ENCODE measurements at regions not wholly inside any gene's neighbourhood (a gene's known extent, or its start where the extent isn't known, plus 50 kb on each side); places are given as distances from the start of the nearest gene placed in this dataset.

DNA sequence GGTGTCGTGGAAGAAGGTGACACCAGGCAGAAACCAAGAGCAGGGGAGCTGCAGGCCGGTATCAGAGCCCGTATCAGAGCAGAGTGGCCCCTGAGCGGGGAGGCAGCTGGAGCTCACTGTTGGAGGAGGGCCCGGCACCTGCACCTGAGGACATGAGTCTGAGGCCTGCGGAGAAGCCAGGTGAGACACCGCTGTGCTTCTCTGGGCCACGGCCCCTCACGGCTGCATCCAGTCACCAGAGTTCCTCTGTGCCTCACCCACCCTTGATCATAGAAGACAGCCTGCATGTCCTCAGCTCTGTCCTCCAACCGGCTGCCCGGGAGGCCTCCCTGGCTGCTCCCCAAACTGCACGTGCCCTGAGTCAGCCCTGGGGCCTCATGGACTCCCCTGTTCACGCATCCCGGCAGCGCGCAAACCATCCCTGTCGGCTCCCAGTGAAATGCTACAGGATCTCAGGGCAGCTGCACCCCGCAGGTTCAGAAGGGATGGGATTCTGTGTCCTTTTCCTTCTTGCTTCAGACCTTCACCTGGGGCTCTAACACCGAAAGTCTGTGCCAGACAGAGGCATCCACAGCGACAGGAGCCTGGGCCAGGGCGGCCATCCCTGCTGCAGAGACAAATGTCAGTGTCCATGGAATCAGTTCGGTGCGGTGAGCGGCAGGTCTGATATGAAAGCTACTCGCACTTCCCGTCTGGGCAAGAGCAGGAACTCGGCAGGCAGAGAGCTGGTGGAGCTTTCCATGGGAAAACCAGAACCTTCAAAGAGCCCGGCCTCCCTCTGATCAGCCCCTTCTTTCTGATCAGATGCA, 111.9 kb upstream of the FAM20C start:
- Histone ChIP-seq H3K36me3 (ENCODE audit: control insufficient read depth in 1 of 2, insufficient read depth in 2 of 2, low read length in 1 of 2) (no peaks in the 10 kb centered on the region), H3K4me1 (ENCODE audit: control insufficient read depth in 1 of 2, insufficient read depth in 2 of 2, low read length in 2 of 2) (no peaks in the 10 kb centered on the region), H3K27ac (ENCODE audit: low read depth in 1 of 2, low read length in 2 of 2) (no peak overlapping the region), H3K4me3 (ENCODE audit: low read length in 2 of 2) (no peak overlapping the region), H3K9me3 (ENCODE audit: control insufficient read depth, low read length) (no peaks in the 10 kb centered on the region), H3K27me3 (ENCODE audit: control insufficient read depth in 1 of 2, insufficient read depth in 2 of 2, low read length in 1 of 2) (no peaks in the 10 kb centered on the region)
- intact Hi-C loops (cut with DNase I): no loop called here
- DNase-seq: peak; percentile 40 to 74
- ATAC-seq (ENCODE audit: low FRiP score): no peak
- WGBS, 2 donors: 95 to 98% methylated on average over 28 of the region's 28 CpGs

DNA sequence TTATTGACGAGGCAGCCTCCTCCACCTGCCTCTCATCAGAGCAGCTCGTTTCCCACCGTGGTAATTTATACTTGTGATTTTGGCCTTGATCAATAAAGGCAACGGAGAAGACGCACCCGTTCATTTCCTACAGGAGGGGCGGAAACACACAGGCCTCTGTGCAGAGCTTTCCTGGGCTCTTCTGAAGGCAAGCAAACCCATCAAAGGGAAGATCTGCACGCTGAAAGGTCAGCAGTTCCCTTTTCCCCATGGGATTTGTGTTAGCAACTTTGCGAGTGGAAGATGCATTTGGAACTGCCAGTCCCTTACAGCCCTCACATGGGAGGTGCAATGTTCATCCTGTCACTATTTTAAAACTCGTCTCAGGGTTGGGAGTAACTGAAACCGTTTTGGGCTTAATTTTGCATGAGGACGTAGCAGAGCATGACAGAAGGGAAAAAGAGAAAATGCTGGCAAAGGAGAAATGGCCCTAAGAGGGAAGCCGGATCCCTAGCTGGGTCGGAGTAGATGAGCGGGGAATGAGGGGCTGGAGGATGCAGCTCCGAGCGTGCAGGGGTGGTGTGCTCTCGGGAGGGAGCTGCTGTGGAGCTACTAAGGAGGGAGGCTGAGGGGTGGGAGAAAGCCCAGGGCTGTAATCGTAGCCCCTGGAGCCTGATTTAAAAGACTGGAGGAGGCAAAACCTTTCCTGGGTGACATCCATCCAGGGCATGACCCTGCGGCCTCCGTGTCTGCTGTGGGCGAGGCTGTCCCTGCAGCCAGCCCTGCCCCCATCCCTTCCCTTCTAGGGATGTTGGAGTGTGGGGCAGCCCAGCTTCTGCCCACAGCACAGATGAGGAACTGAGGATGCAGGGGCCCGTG, 111.1 kb upstream of the FAM20C start:
- Histone ChIP-seq H3K27ac (ENCODE audit: low read depth in 1 of 2, low read length in 2 of 2) (no peak overlapping the region), H3K9me3 (ENCODE audit: control insufficient read depth, low read length) (no peaks in the 10 kb centered on the region), H3K36me3 (ENCODE audit: control insufficient read depth in 1 of 2, insufficient read depth in 2 of 2, low read length in 1 of 2) (no peaks in the 10 kb centered on the region), H3K4me3 (ENCODE audit: low read length in 2 of 2) (no peak overlapping the region), H3K4me1 (ENCODE audit: control insufficient read depth in 1 of 2, insufficient read depth in 2 of 2, low read length in 2 of 2) (no peaks in the 10 kb centered on the region), H3K27me3 (ENCODE audit: control insufficient read depth in 1 of 2, insufficient read depth in 2 of 2, low read length in 1 of 2) (no peaks in the 10 kb centered on the region)
- intact Hi-C loops (cut with DNase I): no loop called here
- DNase-seq (peak in 1 of 2 donors; percentile 33), ATAC-seq (ENCODE audit: low FRiP score) (no peak)
- 89 to 90% methylated on average over 23 of the region's 23 CpGs for WGBS, 2 donors

DNA sequence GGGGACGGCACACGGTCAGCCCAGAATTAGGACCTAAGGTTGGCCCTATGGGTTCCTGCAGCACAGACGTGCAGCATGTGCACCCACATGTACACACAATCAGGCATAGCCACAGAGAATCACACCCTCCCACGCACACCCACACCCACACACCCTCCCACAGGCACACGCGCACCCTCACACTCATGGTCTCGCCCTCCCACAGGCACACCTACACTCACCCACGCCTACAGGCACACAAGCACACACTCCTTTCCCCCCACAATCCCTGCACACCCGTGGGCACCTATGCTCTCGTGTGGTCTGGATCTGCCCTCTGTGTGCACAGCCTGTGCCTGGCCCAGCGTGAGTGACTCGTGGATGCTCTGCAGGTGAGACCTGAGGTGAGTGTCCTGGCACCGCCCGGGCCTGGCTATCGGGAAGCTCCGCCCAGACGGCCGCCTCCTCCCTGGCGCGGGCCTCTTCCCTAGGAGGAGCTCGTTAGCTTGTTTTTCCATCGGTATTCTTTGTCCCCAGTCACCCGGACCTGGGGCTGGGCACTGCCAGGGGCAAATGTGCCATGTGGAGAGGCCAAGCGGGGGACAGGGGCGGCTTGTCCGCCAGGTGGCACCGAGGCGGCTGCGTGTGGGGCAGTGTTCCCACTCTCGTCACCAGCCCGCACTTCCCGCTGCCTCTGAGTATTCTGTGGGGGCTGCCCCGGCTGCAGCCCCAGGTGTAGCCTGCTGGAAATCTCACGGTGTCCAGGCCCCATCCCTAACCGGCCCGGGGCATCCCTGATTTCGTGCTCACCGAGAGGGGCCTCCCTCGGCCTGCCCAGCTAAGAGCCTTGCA, 110.2 kb upstream of the FAM20C start:
- no peak for ATAC-seq (ENCODE audit: low FRiP score)
- Histone ChIP-seq H3K4me3 (ENCODE audit: low read length in 2 of 2) (no peak overlapping the region), H3K9me3 (ENCODE audit: control insufficient read depth, low read length) (no peaks in the 10 kb centered on the region), H3K27me3 (ENCODE audit: control insufficient read depth in 1 of 2, insufficient read depth in 2 of 2, low read length in 1 of 2) (no peaks in the 10 kb centered on the region), H3K4me1 (ENCODE audit: control insufficient read depth in 1 of 2, insufficient read depth in 2 of 2, low read length in 2 of 2) (no peaks in the 10 kb centered on the region), H3K36me3 (ENCODE audit: control insufficient read depth in 1 of 2, insufficient read depth in 2 of 2, low read length in 1 of 2) (no peaks in the 10 kb centered on the region), H3K27ac (ENCODE audit: low read depth in 1 of 2, low read length in 2 of 2) (no peak overlapping the region)
- DNase-seq: peak in 1 of 2 donors; percentile 48
- intact Hi-C loops (cut with DNase I): no loop called here
- WGBS, 2 donors: 83 to 87% methylated on average over 37 to 39 of the region's 39 CpGs

DNA sequence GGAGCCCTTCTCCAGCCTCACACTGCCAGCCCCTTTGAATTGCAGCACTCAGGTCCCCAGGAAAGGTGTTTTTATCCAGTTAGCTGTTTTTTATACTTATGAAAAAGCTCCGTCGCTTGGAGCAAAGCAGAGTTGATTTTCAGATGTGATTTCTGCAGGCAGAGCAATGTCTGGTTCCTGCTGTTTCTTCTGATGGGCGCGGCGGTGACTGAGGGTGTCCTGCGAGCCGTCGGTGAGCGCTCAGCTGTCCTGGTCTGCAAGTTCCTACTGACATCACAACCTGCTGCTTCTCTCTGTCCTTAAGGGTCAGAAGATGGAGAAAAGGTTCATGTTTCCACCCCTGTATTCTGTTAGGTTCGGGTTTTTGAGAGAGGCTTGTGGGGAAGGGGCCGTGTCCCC, 109.6 kb upstream of the FAM20C start:
- Histone ChIP-seq H3K36me3 (ENCODE audit: control insufficient read depth in 1 of 2, insufficient read depth in 2 of 2, low read length in 1 of 2) (no peaks in the 10 kb centered on the region), H3K4me3 (ENCODE audit: low read length in 2 of 2) (no peak overlapping the region), H3K27me3 (ENCODE audit: control insufficient read depth in 1 of 2, insufficient read depth in 2 of 2, low read length in 1 of 2) (no peaks in the 10 kb centered on the region), H3K4me1 (ENCODE audit: control insufficient read depth in 1 of 2, insufficient read depth in 2 of 2, low read length in 2 of 2) (no peaks in the 10 kb centered on the region), H3K27ac (ENCODE audit: low read depth in 1 of 2, low read length in 2 of 2) (no peak overlapping the region), H3K9me3 (ENCODE audit: control insufficient read depth, low read length) (no peaks in the 10 kb centered on the region)
- WGBS, 2 donors: 93 to 96% methylated on average over 11 of the region's 11 CpGs
- intact Hi-C loops (cut with DNase I): no loop called here
- DNase-seq: no peak
- ATAC-seq (ENCODE audit: low FRiP score): no peak

DNA sequence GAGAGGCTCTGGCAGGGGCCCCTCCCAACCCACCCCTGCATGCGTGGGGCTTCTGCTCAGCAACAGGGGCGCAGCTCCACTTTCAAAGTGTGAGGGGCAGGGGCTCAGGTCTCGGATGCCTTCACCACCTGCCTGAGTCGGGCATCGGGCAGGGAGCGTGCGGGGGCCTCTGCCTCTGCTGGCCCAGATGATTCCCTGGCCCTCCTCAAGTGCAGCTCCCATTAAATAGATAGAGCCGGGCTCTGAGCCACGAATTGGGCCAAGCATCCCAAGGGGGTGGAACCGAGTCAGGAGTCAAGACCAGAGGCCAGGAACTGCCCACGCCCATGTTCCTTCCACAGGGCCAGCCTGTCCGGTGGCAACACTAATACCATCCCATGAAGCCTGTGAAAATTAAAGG, 108.9 kb upstream of the FAM20C start:
- ATAC-seq (ENCODE audit: low FRiP score): no peak

DNA sequence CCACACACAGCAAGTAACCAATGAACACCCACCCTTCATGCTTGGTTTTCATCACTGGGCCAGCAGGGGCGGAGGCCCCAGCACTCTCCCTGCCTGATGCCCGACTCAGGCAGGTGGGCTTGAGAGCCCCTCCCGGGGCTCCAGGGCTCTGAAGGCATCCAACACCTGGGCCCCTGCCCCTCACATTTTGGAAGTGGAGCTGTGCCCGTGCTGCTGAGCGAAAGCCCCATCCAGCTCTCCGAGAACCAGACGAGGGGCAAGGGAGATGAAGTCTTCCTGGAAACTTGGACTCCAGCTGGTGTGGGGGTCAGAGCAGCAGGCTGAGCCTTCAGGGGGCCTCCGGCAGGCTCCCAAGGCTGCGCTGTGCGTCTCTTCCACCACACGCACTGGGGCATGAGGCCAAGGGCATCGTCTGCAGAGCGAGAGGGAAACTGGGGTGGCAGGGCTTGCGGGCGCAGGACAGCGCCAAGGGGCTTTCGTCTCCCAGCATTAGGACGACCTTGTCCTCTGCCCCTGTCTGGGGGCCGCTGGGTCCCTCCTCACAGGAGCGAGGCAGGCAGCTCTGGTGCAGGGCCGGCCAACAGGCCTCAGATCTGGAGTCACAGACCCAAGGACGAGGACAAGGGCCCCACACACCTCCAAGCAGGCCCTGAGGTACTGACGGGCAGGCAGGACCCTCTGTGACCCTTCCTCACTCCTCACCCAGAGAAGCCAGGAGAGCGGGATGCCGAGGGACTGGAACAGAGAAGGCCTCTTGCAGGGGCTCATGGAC, 108.3 kb upstream of the FAM20C start:
- ATAC-seq (ENCODE audit: low FRiP score): no peak
- Histone ChIP-seq H3K9me3 (ENCODE audit: control insufficient read depth, low read length) (no peaks in the 10 kb centered on the region), H3K36me3 (ENCODE audit: control insufficient read depth in 1 of 2, insufficient read depth in 2 of 2, low read length in 1 of 2) (no peaks in the 10 kb centered on the region), H3K4me1 (ENCODE audit: control insufficient read depth in 1 of 2, insufficient read depth in 2 of 2, low read length in 2 of 2) (no peaks in the 10 kb centered on the region), H3K4me3 (ENCODE audit: low read length in 2 of 2) (no peak overlapping the region), H3K27ac (ENCODE audit: low read depth in 1 of 2, low read length in 2 of 2) (no peak overlapping the region), H3K27me3 (ENCODE audit: control insufficient read depth in 1 of 2, insufficient read depth in 2 of 2, low read length in 1 of 2) (no peaks in the 10 kb centered on the region)
- DNase-seq: no peak
- intact Hi-C loops (cut with DNase I): no loop called here
- WGBS, 2 donors: 91 to 92% methylated on average over 24 to 25 of the region's 25 CpGs

More for the DNA sequence above, 108.9 kb upstream of the FAM20C start:
- WGBS, 2 donors: 89 to 94% methylated on average over 11 to 12 of the region's 12 CpGs
- no peak for DNase-seq
- no peaks in the 10 kb centered on the region for H3K4me1 ChIP-seq (ENCODE audit: control insufficient read depth in 1 of 2, insufficient read depth in 2 of 2, low read length in 2 of 2)
- no peak overlapping the region for H3K27ac ChIP-seq (ENCODE audit: low read depth in 1 of 2, low read length in 2 of 2)
- intact Hi-C loops (cut with DNase I): no loop called here
- H3K36me3 ChIP-seq (ENCODE audit: control insufficient read depth in 1 of 2, insufficient read depth in 2 of 2, low read length in 1 of 2): no peaks in the 10 kb centered on the region
- H3K9me3 ChIP-seq (ENCODE audit: control insufficient read depth, low read length): no peaks in the 10 kb centered on the region
- H3K4me3 ChIP-seq (ENCODE audit: low read length in 2 of 2): no peak overlapping the region
- H3K27me3 ChIP-seq (ENCODE audit: control insufficient read depth in 1 of 2, insufficient read depth in 2 of 2, low read length in 1 of 2): no peaks in the 10 kb centered on the region

DNA sequence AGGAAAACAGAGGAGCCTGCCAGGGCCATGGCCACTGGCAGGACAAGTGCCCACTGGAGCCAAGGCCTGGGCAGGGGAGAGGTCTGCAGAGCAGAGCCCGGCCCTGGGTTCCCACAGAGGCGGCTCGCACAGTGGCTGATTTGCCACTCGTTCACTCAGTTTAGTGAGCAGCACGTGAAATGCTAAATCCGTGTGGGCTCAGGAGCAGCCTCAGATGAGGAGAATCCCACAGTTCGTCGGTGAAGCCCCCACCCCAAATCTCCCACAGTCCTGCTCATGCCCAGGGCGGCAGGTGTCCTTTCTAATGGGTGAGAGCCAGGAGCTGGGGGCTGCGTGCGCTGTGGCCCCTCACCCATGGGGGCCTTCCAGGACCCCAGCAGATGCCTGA, 107.7 kb upstream of the FAM20C start:
- Histone ChIP-seq H3K27me3 (ENCODE audit: control insufficient read depth in 1 of 2, insufficient read depth in 2 of 2, low read length in 1 of 2) (no peaks in the 10 kb centered on the region), H3K36me3 (ENCODE audit: control insufficient read depth in 1 of 2, insufficient read depth in 2 of 2, low read length in 1 of 2) (no peaks in the 10 kb centered on the region), H3K9me3 (ENCODE audit: control insufficient read depth, low read length) (no peaks in the 10 kb centered on the region), H3K4me1 (ENCODE audit: control insufficient read depth in 1 of 2, insufficient read depth in 2 of 2, low read length in 2 of 2) (no peaks in the 10 kb centered on the region), H3K4me3 (ENCODE audit: low read length in 2 of 2) (no peak overlapping the region), H3K27ac (ENCODE audit: low read depth in 1 of 2, low read length in 2 of 2) (no peak overlapping the region)
- ATAC-seq (ENCODE audit: low FRiP score) (no peak), DNase-seq (no peak)
- WGBS, 2 donors: 81 to 87% methylated on average over 11 of the region's 11 CpGs
- intact Hi-C loops (cut with DNase I): no loop called here

Data from aorta (tissue), 5 donors.